Fibroblast of villous mesenchyme (primary cell): ENCODE measurements at regions not wholly inside any gene's neighbourhood (a gene's known extent, or its start where the extent isn't known, plus 50 kb on each side); places are given as distances from the start of the nearest gene placed in this dataset.

Source experiments
- DNase-seq: peaks from one replicate; pipeline ENCODE4 v3.0.0-alpha.2; 2010; ENCODE audit warnings: low read depth
- H3K4me3 ChIP-seq: 2 replicates; pipeline ENCODE4 v1.5.1; 2011; ENCODE audit warnings: low read depth, mild to moderate bottlenecking, low read length
- TF ChIP-seq, protein P1 (sequence below): IDR thresholded peaks from 2 replicates; pipeline ENCODE4 v1.5.1; 2012; ENCODE audit warnings: low read depth, mild to moderate bottlenecking, low read length; ENCODE audit not compliant: insufficient read depth

DNA sequence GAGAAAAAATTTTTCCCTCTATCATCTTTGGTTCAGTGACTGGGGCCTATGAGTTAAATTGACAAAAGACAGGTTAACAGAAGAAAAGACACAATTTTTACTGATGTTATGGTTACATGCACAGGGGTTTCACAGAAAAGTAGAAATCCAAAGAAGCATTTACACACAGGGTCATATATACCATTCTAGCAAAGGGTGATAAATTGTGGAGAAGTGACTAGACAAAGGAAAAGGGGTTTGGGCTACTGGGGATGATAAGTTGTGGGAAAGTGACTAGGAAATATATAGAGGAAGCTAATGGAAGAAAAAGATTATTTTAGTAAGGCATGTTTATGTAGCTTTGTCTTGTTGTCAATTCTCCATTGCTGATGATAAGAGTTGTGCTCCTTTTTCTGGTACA lies 276.7 kb upstream of the JARID2 start:
- DNase-seq: no peak
- no peak overlapping the region for H3K4me3 ChIP-seq
- TF ChIP-seq, protein P1, sequence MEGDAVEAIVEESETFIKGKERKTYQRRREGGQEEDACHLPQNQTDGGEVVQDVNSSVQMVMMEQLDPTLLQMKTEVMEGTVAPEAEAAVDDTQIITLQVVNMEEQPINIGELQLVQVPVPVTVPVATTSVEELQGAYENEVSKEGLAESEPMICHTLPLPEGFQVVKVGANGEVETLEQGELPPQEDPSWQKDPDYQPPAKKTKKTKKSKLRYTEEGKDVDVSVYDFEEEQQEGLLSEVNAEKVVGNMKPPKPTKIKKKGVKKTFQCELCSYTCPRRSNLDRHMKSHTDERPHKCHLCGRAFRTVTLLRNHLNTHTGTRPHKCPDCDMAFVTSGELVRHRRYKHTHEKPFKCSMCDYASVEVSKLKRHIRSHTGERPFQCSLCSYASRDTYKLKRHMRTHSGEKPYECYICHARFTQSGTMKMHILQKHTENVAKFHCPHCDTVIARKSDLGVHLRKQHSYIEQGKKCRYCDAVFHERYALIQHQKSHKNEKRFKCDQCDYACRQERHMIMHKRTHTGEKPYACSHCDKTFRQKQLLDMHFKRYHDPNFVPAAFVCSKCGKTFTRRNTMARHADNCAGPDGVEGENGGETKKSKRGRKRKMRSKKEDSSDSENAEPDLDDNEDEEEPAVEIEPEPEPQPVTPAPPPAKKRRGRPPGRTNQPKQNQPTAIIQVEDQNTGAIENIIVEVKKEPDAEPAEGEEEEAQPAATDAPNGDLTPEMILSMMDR: no peak

DNA sequence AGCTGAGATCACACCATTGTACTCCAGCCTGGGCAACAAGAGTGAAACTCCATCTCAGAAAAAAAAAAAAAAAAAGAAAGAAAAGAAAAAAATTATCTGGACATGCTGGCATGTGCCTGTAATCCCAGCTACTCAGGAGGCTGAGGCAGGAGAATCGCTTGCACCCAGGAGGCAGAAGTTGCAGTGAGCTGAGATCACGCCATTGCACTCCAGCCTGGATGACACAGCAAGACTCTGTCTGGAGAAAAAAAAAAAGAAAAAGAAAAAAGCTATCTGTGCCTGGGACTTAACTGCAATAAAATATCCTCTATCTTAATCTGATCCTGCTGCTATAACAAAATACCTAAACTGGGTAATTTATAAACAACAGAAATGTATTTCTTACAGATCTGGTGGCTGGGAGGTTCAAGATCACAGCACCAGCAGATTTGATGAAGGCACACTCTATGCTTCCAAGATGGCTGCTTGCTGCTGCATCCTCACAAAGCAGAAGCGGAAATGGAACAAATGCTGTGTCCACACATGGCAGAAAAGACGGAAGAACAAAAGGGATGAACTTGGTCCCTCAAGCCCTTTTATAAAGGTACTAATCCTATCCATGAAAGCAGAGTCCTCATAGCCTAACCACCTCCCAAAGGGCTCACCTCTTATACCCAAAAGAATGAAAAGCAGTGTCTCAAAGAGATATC lies 273.3 kb upstream of the JARID2 start:
- TF ChIP-seq, protein P1: no peak

GRCh38 chr6:14974372-14974771 lies 271.5 kb upstream of the JARID2 start:
- TF ChIP-seq, protein P1: no peak
- DNase-seq: no peak
- H3K4me3 ChIP-seq: no peak overlapping the region

More for the DNA sequence above, 273.3 kb upstream of the JARID2 start:
- no peak for DNase-seq
- H3K4me3 ChIP-seq: no peak overlapping the region

GRCh38 chr6:14974792-14975470 lies 270.9 kb upstream of the JARID2 start:
- no peak for DNase-seq
- TF ChIP-seq, protein P1: no peak
- no peak overlapping the region for H3K4me3 ChIP-seq

- H3K4me3 ChIP-seq: no peak overlapping the region
- TF ChIP-seq, protein P1: no peak
- peak; percentile 18 for DNase-seq
These were observed 270.4 kb upstream of the JARID2 start for GRCh38 chr6:14975471-14975817.

DNA sequence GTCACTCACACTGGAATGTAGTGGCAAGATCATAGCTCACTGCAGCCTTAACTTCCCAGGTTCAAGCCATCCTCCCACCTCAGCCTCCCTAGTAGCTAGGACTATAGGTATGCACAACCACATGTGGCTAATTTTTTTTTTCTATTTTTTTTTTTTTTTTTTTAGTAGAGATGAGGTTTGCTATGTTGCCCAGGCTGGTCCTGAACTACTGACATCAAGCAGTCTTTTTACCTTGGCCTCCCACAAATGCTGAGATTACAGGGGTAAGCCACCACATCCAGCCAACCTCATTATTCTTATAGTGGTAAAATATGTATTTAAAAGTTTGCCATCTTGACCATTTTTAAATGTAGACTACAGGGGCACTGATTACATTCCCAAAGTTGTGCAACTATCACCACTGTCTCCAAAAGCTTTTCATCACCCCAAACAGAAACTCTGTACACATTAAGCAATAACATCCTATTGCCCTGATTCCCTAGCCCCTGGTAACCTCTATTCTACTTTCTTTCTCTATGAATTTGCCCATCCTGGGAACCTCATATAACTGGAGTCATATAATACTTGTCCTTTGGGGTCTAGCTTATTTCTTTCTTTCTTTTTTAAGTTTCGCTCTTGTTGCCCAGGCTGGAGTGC lies 268.0 kb upstream of the JARID2 start:
- TF ChIP-seq, protein P1: no peak
- peak; percentile 13 for DNase-seq

DNA sequence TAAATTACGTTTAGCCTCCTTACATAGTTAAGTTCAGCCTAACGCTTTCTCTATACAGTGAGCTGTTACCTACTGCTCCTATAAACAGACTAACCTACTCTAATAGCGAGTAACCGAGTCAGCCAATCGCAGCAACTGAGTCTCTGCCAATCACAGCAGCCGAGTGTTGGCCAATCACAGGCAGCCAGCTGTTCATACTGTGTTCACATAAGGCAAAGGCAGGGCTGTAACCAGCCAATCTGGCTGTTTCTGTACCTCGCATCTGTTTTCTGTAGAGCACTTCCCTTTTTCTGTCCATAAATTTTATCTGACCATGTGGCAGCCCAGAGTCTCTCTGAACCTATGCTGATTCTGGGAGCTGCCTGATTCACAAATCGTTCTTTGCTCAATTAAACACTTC lies 263.9 kb upstream of the JARID2 start:
- TF ChIP-seq, protein P1: no peak
- DNase-seq: no peak

More for the DNA sequence above, 268.0 kb upstream of the JARID2 start:
- H3K4me3 ChIP-seq: no peak overlapping the region

More for the DNA sequence above, 263.9 kb upstream of the JARID2 start:
- H3K4me3 ChIP-seq: no peak overlapping the region
